Karpas-422 (cell line): ENCODE measurements at regions not wholly inside any gene's neighbourhood (a gene's known extent, or its start where the extent isn't known, plus 50 kb on each side); places are given as distances from the start of the nearest gene placed in this dataset.

Source experiments
- DNase-seq: peaks from one replicate; pipeline ENCODE4 v3.0.0-alpha.2; 2015
- H2AFZ ChIP-seq: fragments of 200-600 bp; sonication (generic); 2 replicates; pipeline ENCODE4 v1.6.1; 2014; ENCODE audit warnings: antibody characterized with exemption, low read length, mixed read lengths
- H3K27ac ChIP-seq: fragments of 200-600 bp; sonication (generic); 2 replicates; pipeline ENCODE4 v1.5.1; 2014; ENCODE audit warnings: mild to moderate bottlenecking, low read length, moderate library complexity
- H3K27me3 ChIP-seq: fragments of 200-600 bp; sonication (generic); 2 replicates; pipeline ENCODE4 v1.6.1; 2014; ENCODE audit warnings: low read length, mixed read lengths
- H3K36me3 ChIP-seq: fragments of 200-600 bp; sonication (generic); 2 replicates; pipeline ENCODE4 v1.6.1; 2014; ENCODE audit warnings: low read length, mixed read lengths; ENCODE audit not compliant: insufficient read depth
- H3K4me1 ChIP-seq: fragments of 200-600 bp; sonication (generic); 2 replicates; pipeline ENCODE4 v1.6.1; 2014; ENCODE audit warnings: mild to moderate bottlenecking, low read length, mixed read lengths
- H3K4me2 ChIP-seq: fragments of 200-600 bp; sonication (generic); 2 replicates; pipeline ENCODE4 v1.6.1; 2014; ENCODE audit warnings: low read length, low read depth, mild to moderate bottlenecking; ENCODE audit not compliant: poor library complexity, severe bottlenecking
- H3K4me3 ChIP-seq: fragments of 200-600 bp; sonication (generic); 2 replicates; pipeline ENCODE4 v1.5.1; 2014; ENCODE audit warnings: mild to moderate bottlenecking, antibody characterized with exemption, low read length, mixed read lengths
- H3K79me2 ChIP-seq: fragments of 200-600 bp; sonication (generic); 2 replicates; pipeline ENCODE4 v1.6.1; 2014; ENCODE audit warnings: mild to moderate bottlenecking, low read length, mixed read lengths
- H3K9ac ChIP-seq: fragments of 200-600 bp; sonication (generic); 2 replicates; pipeline ENCODE4 v1.6.0; 2014; ENCODE audit warnings: low read length
- H3K9me2 ChIP-seq: fragments of 200-600 bp; sonication (generic), shearing (Covaris generic); replicated peaks from 2 replicates; pipeline ENCODE4 v1.6.0; 2014; ENCODE audit warnings: mild to moderate bottlenecking, low read length, moderate library complexity; ENCODE audit not compliant: insufficient read depth
- H3K9me3 ChIP-seq: fragments of 300-700, 200-600 bp; sonication (generic); 2 replicates; pipeline ENCODE4 v1.6.1; 2014; ENCODE audit warnings: low read length, mixed read lengths
- H4K20me1 ChIP-seq: fragments of 200-600 bp; sonication (generic); 2 replicates; pipeline ENCODE4 v1.6.1; 2014; ENCODE audit warnings: mild to moderate bottlenecking, antibody characterized with exemption, low read length, low read depth; ENCODE audit not compliant: insufficient read depth

DNA sequence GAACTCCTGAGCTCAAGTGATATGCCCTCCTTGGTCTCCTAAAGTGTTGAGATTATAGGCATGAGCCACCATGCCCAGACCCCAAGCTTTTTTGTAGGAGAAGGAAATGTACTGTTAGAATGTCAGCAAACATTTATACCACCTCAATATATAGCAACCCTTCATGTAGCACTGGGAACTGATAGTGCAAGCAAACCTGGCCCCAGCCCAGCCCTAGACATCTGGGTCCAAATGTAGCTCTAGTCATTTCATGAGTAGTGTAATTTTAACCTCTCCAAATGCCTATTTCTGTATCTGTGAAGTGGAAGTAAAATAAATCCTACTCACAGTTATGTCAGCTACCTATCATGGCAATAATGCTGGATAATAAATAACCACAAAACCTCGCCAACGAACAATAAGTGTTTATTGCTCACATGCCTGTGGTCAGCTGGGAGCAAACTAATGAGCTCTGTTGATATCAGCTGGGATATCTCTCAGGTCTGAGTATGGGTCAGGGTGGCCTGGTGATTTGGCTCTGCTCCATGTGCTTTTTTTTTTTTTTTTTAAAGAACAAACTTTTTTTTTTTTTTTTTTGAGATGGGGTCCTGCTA is 180.4 kb downstream of the CD8B2 start:
- Histone ChIP-seq H2AFZ (no peak overlapping the region), H3K4me1 (peaks cover 9% of the 10 kb centered on the region), H3K79me2 (no peaks in the 10 kb centered on the region)

GRCh38 chr2:106685180-106685897 is 198.2 kb downstream of the CD8B2 start:
- Histone ChIP-seq H3K4me1 (peaks cover 5% of the 10 kb centered on the region), H4K20me1 (no peaks in the 10 kb centered on the region), H3K4me2 (no peak overlapping the region), H3K9ac (no peak overlapping the region), H3K9me3 (no peaks in the 10 kb centered on the region), H2AFZ (no peak overlapping the region), H3K36me3 (no peaks in the 10 kb centered on the region), H3K27ac (no peak overlapping the region), H3K4me3 (no peak overlapping the region), H3K9me2 (no peaks in the 10 kb centered on the region), H3K27me3 (0 out of 2 replicates have a peak, but pooled peaks cover 3% of the 10 kb centered on the region), H3K79me2 (no peaks in the 10 kb centered on the region)
- DNase-seq: no peak

More for the DNA sequence above, 180.4 kb downstream of the CD8B2 start:
- Histone ChIP-seq H3K4me3 (no peak overlapping the region), H3K4me2 (no peak overlapping the region), H3K27ac (no peak overlapping the region), H3K9ac (no peak overlapping the region), H4K20me1 (no peaks in the 10 kb centered on the region), H3K27me3 (no peaks in the 10 kb centered on the region), H3K36me3 (no peaks in the 10 kb centered on the region; the same call in 1 of the 2 replicates), H3K9me3 (no peaks in the 10 kb centered on the region; the same call in 1 of the 2 replicates), H3K9me2 (no peaks in the 10 kb centered on the region; the same call in 1 of the 2 replicates)
- no peak for DNase-seq

DNA sequence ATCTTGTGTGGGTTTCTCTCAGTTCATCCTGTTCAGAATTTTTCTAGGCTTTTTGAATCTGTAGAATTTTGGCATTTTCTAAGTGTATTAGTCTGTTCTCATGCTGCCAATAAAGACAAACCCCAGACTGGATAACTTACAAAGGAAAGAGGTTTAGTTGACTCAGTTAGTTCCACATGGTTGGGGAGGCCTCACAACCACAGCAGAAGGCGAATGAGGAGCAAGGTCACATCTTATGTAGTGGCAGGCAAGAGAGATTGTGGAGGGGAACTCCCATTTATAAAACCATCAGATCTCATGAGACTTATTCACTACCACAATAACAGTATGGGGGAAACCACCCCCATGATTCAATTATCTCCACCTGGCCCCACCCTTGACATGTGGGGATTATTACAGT is 199.2 kb downstream of the ST6GAL2 start:
- Histone ChIP-seq H3K9ac (no peak overlapping the region), H3K36me3 (no peaks in the 10 kb centered on the region), H3K9me2 (no peaks in the 10 kb centered on the region), H2AFZ (no peak overlapping the region), H3K4me2 (no peak overlapping the region), H3K4me1 (peaks cover 5% of the 10 kb centered on the region), H3K4me3 (no peak overlapping the region), H3K79me2 (no peaks in the 10 kb centered on the region), H4K20me1 (no peaks in the 10 kb centered on the region), H3K9me3 (no peaks in the 10 kb centered on the region), H3K27ac (no peak overlapping the region), H3K27me3 (0 out of 2 replicates have a peak, but pooled peaks cover 3% of the 10 kb centered on the region)
- DNase-seq: no peak

DNA sequence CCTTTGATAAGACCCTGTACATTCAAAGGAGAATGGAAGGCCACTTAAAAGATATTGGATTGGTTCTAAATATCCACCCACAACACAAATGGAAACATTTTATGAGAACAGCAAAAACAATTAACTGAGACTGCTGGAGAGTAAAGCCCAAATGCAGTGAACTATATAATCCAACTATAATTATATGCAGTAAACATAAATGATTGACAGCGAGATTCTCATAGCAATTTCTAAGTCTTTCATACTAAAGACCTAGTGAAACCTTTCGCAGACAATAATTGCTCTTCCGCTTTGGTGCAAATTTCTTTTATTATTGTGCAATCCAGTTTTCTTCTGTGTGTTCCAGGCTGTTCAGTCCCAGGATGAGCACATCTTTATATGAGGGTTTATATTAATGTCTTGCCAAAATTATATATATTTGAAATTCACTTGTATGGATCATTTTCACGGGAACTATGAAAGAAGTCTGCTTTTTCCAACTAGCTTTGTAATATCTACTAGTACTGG is 190.9 kb downstream of the ST6GAL2 start:
- no peaks in the 10 kb centered on the region for H3K9me3 ChIP-seq
- no peak overlapping the region for H3K27ac ChIP-seq
- H3K36me3 ChIP-seq: no peaks in the 10 kb centered on the region
- H3K79me2 ChIP-seq: no peaks in the 10 kb centered on the region
- no peak for DNase-seq
- H4K20me1 ChIP-seq: no peaks in the 10 kb centered on the region
- H3K27me3 ChIP-seq: no peaks in the 10 kb centered on the region
- H3K9ac ChIP-seq: no peak overlapping the region
- H3K4me2 ChIP-seq: no peak overlapping the region
- H3K9me2 ChIP-seq: no peaks in the 10 kb centered on the region
- H2AFZ ChIP-seq: no peak overlapping the region
- H3K4me3 ChIP-seq: no peak overlapping the region
- no peaks in the 10 kb centered on the region for H3K4me1 ChIP-seq

- H3K4me1 ChIP-seq: no peaks in the 10 kb centered on the region
Measured at GRCh38 chr2:106695919-106696318, 190.0 kb downstream of the ST6GAL2 start.

DNA sequence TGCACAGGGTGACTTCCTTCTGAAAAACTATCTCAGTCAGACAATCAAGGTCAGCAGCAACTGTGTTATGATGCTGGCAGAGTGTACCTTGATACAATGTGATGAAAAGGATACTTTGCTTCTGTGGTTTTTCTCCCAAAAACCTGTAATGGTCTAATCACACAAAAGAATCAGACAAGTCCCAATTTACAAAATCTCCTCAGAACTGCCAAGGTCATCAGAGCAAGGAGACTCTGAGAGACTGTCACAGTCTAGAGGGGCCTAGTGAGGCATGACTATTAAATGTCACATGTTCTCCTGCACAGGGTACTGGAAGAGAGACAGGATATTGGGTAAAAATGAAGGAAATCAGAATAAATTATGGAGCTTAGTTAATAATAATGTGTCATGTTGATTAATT is 185.4 kb downstream of the ST6GAL2 start:
- Histone ChIP-seq H3K4me2 (no peak overlapping the region), H3K4me3 (no peak overlapping the region), H3K36me3 (no peaks in the 10 kb centered on the region), H3K27ac (no peak overlapping the region), H3K9me2 (no peaks in the 10 kb centered on the region), H3K9ac (no peak overlapping the region), H3K79me2 (no peaks in the 10 kb centered on the region), H2AFZ (no peak overlapping the region), H3K4me1 (no peaks in the 10 kb centered on the region), H4K20me1 (no peaks in the 10 kb centered on the region), H3K27me3 (no peaks in the 10 kb centered on the region), H3K9me3 (no peaks in the 10 kb centered on the region)
- no peak for DNase-seq

More at GRCh38 chr2:106695919-106696318, 190.0 kb downstream of the ST6GAL2 start:
- no peak overlapping the region for H3K4me2 ChIP-seq
- no peaks in the 10 kb centered on the region for H4K20me1 ChIP-seq
- H3K9ac ChIP-seq: no peak overlapping the region
- no peaks in the 10 kb centered on the region for H3K9me3 ChIP-seq
- no peak overlapping the region for H3K27ac ChIP-seq
- no peaks in the 10 kb centered on the region for H3K9me2 ChIP-seq
- no peak overlapping the region for H2AFZ ChIP-seq
- DNase-seq: no peak
- H3K27me3 ChIP-seq: no peaks in the 10 kb centered on the region
- no peaks in the 10 kb centered on the region for H3K79me2 ChIP-seq
- H3K4me3 ChIP-seq: no peak overlapping the region
- no peaks in the 10 kb centered on the region for H3K36me3 ChIP-seq

GRCh38 chr2:106701203-106702022 is 184.6 kb downstream of the ST6GAL2 start:
- Histone ChIP-seq H3K79me2 (no peaks in the 10 kb centered on the region), H3K27ac (no peak overlapping the region), H2AFZ (no peak overlapping the region), H3K9me2 (no peaks in the 10 kb centered on the region), H4K20me1 (no peaks in the 10 kb centered on the region), H3K36me3 (no peaks in the 10 kb centered on the region), H3K9me3 (no peaks in the 10 kb centered on the region), H3K4me1 (no peaks in the 10 kb centered on the region), H3K9ac (no peak overlapping the region), H3K4me3 (no peak overlapping the region), H3K4me2 (no peak overlapping the region), H3K27me3 (no peaks in the 10 kb centered on the region)
- DNase-seq: no peak

DNA sequence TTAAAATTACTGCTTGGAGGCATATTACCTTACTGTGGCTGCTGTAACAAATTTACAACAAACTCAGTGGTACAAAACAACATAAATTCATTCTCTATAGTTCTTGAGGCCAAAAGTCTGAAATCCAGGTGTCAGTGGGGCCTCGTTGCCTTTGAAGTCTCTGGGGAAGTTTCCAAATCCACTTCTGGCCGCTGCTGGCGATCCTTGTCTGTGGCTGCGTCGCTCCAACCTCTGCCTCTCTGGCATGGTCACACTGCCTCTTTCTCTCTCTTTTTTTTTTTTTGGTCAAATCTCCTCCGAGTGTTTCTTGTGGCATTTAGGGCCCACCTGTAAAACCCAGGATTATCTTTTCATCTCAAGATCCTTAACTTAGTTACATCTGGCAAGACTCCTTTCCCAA is 182.8 kb downstream of the ST6GAL2 start:
- Histone ChIP-seq H3K9ac (no peak overlapping the region), H2AFZ (no peak overlapping the region), H3K27ac (no peak overlapping the region), H3K79me2 (no peaks in the 10 kb centered on the region), H3K9me3 (no peaks in the 10 kb centered on the region), H3K4me2 (no peak overlapping the region), H3K4me3 (no peak overlapping the region), H3K9me2 (no peaks in the 10 kb centered on the region), H3K27me3 (no peaks in the 10 kb centered on the region; the same call in 1 of the 2 replicates), H3K4me1 (no peaks in the 10 kb centered on the region), H3K36me3 (no peaks in the 10 kb centered on the region), H4K20me1 (no peaks in the 10 kb centered on the region)
- DNase-seq: no peak
